RWPE2 (cell line): ENCODE measurements at regions not wholly inside any gene's neighbourhood (a gene's known extent, or its start where the extent isn't known, plus 50 kb on each side); places are given as distances from the start of the nearest gene placed in this dataset.

Experiments used
- ATAC-seq: fragments of 200-7000 bp; cut with Tn5 transposase; 3 replicates; pipeline ENCODE4 v1.9.1; 2021; ENCODE audit warnings: low read depth
- DNase-seq: peaks from one replicate; pipeline ENCODE4 v3.0.0-alpha.2; 2020; ENCODE audit warnings: low spot score
- H3K27ac ChIP-seq: fragments of 450-650 bp; 2 replicates; pipeline ENCODE4 v1.5.1; 2017; ENCODE audit warnings: mild to moderate bottlenecking; ENCODE audit not compliant: poor library complexity, severe bottlenecking
- H3K27me3 ChIP-seq: fragments of 250-450 bp; sonication (Bioruptor Pico); 2 replicates; pipeline ENCODE4 v1.5.1; 2021; ENCODE audit warnings: mild to moderate bottlenecking, moderate library complexity; ENCODE audit not compliant: insufficient read depth, poor library complexity, severe bottlenecking
- H3K36me3 ChIP-seq: fragments of 250-450 bp; sonication (Bioruptor Pico); 2 replicates; pipeline ENCODE4 v1.5.1; 2020; ENCODE audit warnings: low read depth, mild to moderate bottlenecking, moderate library complexity
- H3K4me1 ChIP-seq: fragments of 250-450 bp; sonication (Bioruptor Pico); 2 replicates; pipeline ENCODE4 v1.5.1; 2021; ENCODE audit warnings: mild to moderate bottlenecking, moderate library complexity; ENCODE audit not compliant: insufficient read depth, poor library complexity, severe bottlenecking
- H3K4me3 ChIP-seq: fragments of 250-450 bp; sonication (Bioruptor Pico); 2 replicates; pipeline ENCODE4 v1.5.1; 2021; ENCODE audit warnings: mild to moderate bottlenecking, moderate library complexity; ENCODE audit not compliant: severe bottlenecking
- H3K9me3 ChIP-seq: fragments of 250-450 bp; sonication (Bioruptor Pico); 2 replicates; pipeline ENCODE4 v1.5.1; 2021; ENCODE audit warnings: mild to moderate bottlenecking, moderate library complexity; ENCODE audit not compliant: severe bottlenecking
- CTCF ChIP-seq: fragments of 450-650 bp; IDR thresholded peaks from one replicate; pipeline ENCODE4 v1.5.1; 2017; ENCODE audit warnings: mild to moderate bottlenecking, moderate library complexity; ENCODE audit not compliant: poor library complexity, severe bottlenecking

DNA sequence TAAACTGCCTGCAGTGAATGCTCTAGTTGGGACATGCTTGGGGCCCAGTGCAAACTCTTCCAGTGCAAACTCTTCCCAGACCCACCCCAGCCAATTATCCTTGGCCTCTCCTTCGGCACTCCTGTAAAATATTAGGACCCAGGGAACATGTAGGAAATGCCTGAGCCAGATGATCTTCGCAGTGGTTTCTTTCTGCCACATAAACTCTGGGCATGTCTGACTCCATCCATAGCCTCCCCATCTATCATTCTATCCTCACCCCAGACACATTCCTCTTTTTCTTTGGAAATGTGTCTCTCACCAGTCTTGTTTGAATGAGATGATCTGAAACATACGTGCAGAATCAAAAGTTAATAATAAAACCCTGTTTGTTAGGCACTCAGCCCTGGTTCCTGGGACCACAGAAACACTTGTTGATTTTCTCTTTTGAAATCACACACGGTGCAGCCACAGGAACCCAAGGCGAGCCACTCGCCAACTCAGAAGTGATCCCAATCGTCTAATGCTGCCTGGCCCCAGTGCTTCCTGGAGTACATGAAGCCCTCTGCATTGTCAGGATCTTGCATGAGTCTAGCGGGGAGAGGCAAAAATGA is 108.9 kb upstream of the CST7 start:
- H3K27me3 ChIP-seq: no peaks in the 10 kb centered on the region
- TF ChIP-seq CTCF: no peak
- H3K27ac ChIP-seq: no peak overlapping the region
- no peak for DNase-seq
- H3K4me1 ChIP-seq: no peaks in the 10 kb centered on the region
- 0 out of 3 replicates have a peak, but pooled peaks have one; percentile 8 for ATAC-seq
- no peaks in the 10 kb centered on the region for H3K36me3 ChIP-seq
- no peaks in the 10 kb centered on the region for H3K9me3 ChIP-seq
- H3K4me3 ChIP-seq: no peak overlapping the region

DNA sequence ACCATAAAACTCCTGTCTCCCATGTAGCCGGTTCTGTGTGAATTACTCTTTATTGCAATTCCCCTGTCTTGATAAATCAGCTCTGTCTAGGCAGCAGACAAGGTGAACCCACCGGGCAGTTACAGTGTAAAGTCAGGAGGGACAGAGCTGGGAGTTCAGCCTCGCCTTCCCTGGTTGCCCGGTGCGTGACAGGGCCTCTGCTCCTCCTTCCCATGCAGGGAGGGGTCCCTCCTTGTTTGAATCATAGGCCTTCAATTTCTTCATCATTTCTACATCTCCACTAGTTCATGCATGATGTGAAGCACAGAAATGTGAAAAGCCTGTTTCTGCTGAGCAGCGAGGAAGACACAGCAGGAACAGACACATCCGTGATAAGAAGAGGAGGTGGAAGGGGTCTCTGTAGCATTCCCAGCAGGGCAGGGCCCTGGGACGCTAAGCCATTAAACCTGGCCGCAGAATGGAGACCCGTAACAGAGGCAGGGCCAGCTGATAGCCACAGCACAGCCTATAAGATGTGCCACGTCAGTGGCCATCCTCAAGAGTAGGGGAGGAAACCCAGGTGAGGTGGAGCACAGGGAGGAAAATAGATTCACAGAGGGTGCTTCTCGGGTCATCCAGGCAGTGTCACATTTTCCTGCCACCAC is 106.7 kb upstream of the CST7 start:
- Histone ChIP-seq H3K4me1 (no peaks in the 10 kb centered on the region), H3K36me3 (no peaks in the 10 kb centered on the region), H3K27me3 (peaks cover 5% of the 10 kb centered on the region), H3K27ac (no peak overlapping the region), H3K9me3 (no peaks in the 10 kb centered on the region), H3K4me3 (no peak overlapping the region)
- DNase-seq: no peak
- no peak for TF ChIP-seq CTCF
- no peak for ATAC-seq

DNA sequence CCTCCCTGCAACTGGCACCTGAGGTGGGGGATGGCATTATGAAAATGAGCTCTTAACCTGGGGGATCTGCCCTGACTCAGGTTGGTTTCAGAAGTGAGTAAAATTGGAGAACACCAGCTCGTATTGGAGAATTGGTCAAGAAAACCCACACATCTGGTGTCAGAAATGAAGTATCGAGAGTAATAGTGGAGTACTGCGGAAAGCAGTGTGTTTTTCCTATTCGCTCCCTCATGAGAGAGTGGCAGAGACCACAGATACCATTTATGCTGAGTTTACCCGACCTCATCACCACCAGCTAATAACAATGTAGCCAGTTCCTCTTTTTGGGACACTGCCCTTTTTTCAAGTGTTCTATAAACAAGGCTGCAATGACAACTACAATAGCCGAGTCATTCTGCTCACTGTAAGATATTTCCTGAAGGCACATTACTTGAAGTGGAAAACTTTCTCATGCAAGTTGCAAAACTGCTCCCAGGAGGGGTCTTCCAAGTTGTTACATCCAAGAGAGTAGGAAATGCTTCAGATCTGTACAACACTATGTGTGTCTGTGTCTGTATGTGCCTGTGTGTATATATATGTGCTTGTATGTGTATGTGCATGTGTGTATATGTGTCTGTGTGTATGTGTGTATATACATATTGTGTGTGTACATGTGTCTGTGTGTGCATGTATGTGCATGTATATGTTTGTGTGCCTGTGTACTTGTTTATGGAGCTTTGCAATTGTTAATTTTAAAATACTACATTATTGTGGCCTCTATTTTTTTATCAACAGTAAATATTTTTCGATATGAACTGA is 106.0 kb upstream of the CST7 start:
- peaks cover 9% of the 10 kb centered on the region for H3K27me3 ChIP-seq
- DNase-seq (no peak), ATAC-seq (no peak)
- no peak for TF ChIP-seq CTCF
- no peaks in the 10 kb centered on the region for H3K9me3 ChIP-seq
- no peak overlapping the region for H3K27ac ChIP-seq
- H3K4me1 ChIP-seq: no peaks in the 10 kb centered on the region
- no peak overlapping the region for H3K4me3 ChIP-seq
- H3K36me3 ChIP-seq: no peaks in the 10 kb centered on the region

DNA sequence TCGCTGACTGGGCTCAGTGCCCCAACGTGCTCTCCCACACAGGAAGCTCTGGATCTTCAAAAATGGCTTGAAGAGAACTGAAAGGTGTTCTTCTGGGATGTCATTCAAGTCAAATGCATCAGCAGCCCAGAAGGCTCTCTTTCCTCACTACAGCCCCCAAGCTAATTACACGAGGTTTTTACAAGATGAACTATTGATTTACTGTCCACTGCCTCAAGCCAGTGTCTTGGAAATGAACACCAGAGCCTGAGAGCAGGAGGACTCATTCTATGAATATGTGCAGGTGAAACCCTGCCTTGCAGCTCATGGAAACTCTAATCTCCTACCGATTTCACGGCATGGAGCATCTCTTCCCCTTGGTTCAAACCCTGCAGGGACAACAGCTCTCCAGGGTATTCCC is 98.9 kb upstream of the CST7 start:
- H3K4me1 ChIP-seq: no peaks in the 10 kb centered on the region
- no peak overlapping the region for H3K4me3 ChIP-seq
- ATAC-seq (no peak), DNase-seq (no peak)
- TF ChIP-seq CTCF: no peak
- no peaks in the 10 kb centered on the region for H3K36me3 ChIP-seq
- H3K9me3 ChIP-seq: no peaks in the 10 kb centered on the region
- H3K27me3 ChIP-seq: peaks cover 12% of the 10 kb centered on the region
- no peak overlapping the region for H3K27ac ChIP-seq
